NAMALWA (cell line): ENCODE measurements at regions not wholly inside any gene's neighbourhood (a gene's known extent, or its start where the extent isn't known, plus 50 kb on each side); places are given as distances from the start of the nearest gene placed in this dataset.
"Not testable (repeated sequence)": the region's sequence is repeated elsewhere in the genome, so short reads cannot be mapped to it uniquely, and the experiment has no call there.

Experiments
- DNase-seq: peaks from one replicate; pipeline ENCODE4 v3.0.0-alpha.2; 2015; ENCODE audit warnings: low spot score

- DNase-seq: no peak
Observed at GRCh38 chrX:40949071-40949470, 136.2 kb upstream of the USP9X start.

GRCh38 chrX:40950546-40950945 lies 134.7 kb upstream of the USP9X start:
- no peak for DNase-seq

- DNase-seq: not testable (repeated sequence)
Observed at GRCh38 chrX:40951407-40951806, 133.8 kb upstream of the USP9X start.

GRCh38 chrX:40952855-40953254 lies 132.4 kb upstream of the USP9X start:
- no peak for DNase-seq

- DNase-seq: no peak
Observed at GRCh38 chrX:40953369-40953768, 131.9 kb upstream of the USP9X start.

GRCh38 chrX:40960041-40960440 lies 125.2 kb upstream of the USP9X start:
- DNase-seq: no peak

GRCh38 chrX:40962793-40963407 lies 122.3 kb upstream of the USP9X start:
- DNase-seq: no peak

- no peak for DNase-seq
Observed at GRCh38 chrX:40964008-40964407, 121.2 kb upstream of the USP9X start.

GRCh38 chrX:40964633-40965586 lies 120.3 kb upstream of the USP9X start:
- DNase-seq: no peak

GRCh38 chrX:40966213-40966820 lies 118.9 kb upstream of the USP9X start:
- DNase-seq: no peak

GRCh38 chrX:40968180-40968579 lies 117.1 kb upstream of the USP9X start:
- DNase-seq: no peak

- DNase-seq: no peak
Observed at GRCh38 chrX:40971736-40972135, 113.5 kb upstream of the USP9X start.

- no peak for DNase-seq
Observed at GRCh38 chrX:40973619-40974018, 111.6 kb upstream of the USP9X start.

- no peak for DNase-seq
Observed at GRCh38 chrX:40975951-40976350, 109.3 kb upstream of the USP9X start.

GRCh38 chrX:40976981-40977380 lies 108.3 kb upstream of the USP9X start:
- no peak for DNase-seq

GRCh38 chrX:40984962-40985361 lies 100.3 kb upstream of the USP9X start:
- DNase-seq: no peak

GRCh38 chrX:40987413-40987812 lies 97.8 kb upstream of the USP9X start:
- no peak for DNase-seq

GRCh38 chrX:40988100-40988499 lies 97.1 kb upstream of the USP9X start:
- DNase-seq: no peak

GRCh38 chrX:40993395-40993794 lies 91.8 kb upstream of the USP9X start:
- DNase-seq: not testable (repeated sequence)

- DNase-seq: peak; percentile 70
Observed at GRCh38 chrX:40996886-40997530, 88.2 kb upstream of the USP9X start.

- DNase-seq: no peak
Observed at GRCh38 chrX:40998123-40998522, 87.1 kb upstream of the USP9X start.

- DNase-seq: no peak
Observed at GRCh38 chrX:41001327-41001726, 83.9 kb upstream of the USP9X start.

GRCh38 chrX:41002026-41002425 lies 83.2 kb upstream of the USP9X start:
- no peak for DNase-seq
